ENCODE measurements at regions not wholly inside any gene's neighbourhood (a gene's known extent, or its start where the extent isn't known, plus 50 kb on each side); places are given as distances from the start of the nearest gene placed in this dataset.
"Not testable (repeated sequence)": the region's sequence is repeated elsewhere in the genome, so short reads cannot be mapped to it uniquely, and the experiment has no call there.

- DNase-seq (ENCODE audit: extremely low read depth in 1 of 2, low read depth in 1 of 2): no peak
Measured at GRCh38 chr3:72171946-72172345, 387.0 kb upstream of the PROK2 start.

GRCh38 chr3:72171463-72171881, 386.5 kb upstream of the PROK2 start:
- no peak for DNase-seq (ENCODE audit: extremely low read depth in 1 of 2, low read depth in 1 of 2)

GRCh38 chr3:72169561-72170472, 384.9 kb upstream of the PROK2 start:
- no peak for DNase-seq (ENCODE audit: extremely low read depth in 1 of 2, low read depth in 1 of 2)

GRCh38 chr3:72169120-72169519, 384.2 kb upstream of the PROK2 start:
- DNase-seq (ENCODE audit: extremely low read depth in 1 of 2, low read depth in 1 of 2): no peak

GRCh38 chr3:72165808-72166207, 380.9 kb upstream of the PROK2 start:
- no peak for DNase-seq (ENCODE audit: extremely low read depth in 1 of 2, low read depth in 1 of 2)

- no peak for DNase-seq (ENCODE audit: extremely low read depth in 1 of 2, low read depth in 1 of 2)
Measured at GRCh38 chr3:72165317-72165716, 380.4 kb upstream of the PROK2 start.

- no peak for DNase-seq (ENCODE audit: extremely low read depth in 1 of 2, low read depth in 1 of 2)
Measured at GRCh38 chr3:72164635-72164978, 379.7 kb upstream of the PROK2 start.

- no peak for DNase-seq (ENCODE audit: extremely low read depth in 1 of 2, low read depth in 1 of 2)
Measured at GRCh38 chr3:72163809-72164634, 379.1 kb upstream of the PROK2 start.

GRCh38 chr3:72162649-72163184, 377.8 kb upstream of the PROK2 start:
- DNase-seq (ENCODE audit: extremely low read depth in 1 of 2, low read depth in 1 of 2): no peak

- DNase-seq (ENCODE audit: extremely low read depth in 1 of 2, low read depth in 1 of 2): no peak
Measured at GRCh38 chr3:72161881-72162595, 377.1 kb upstream of the PROK2 start.

- DNase-seq (ENCODE audit: extremely low read depth in 1 of 2, low read depth in 1 of 2): not testable (repeated sequence)
Measured at GRCh38 chr3:72161285-72161684, 376.3 kb upstream of the PROK2 start.

GRCh38 chr3:72160351-72160750, 375.4 kb upstream of the PROK2 start:
- DNase-seq (ENCODE audit: extremely low read depth in 1 of 2, low read depth in 1 of 2): no peak

- no peak for DNase-seq (ENCODE audit: extremely low read depth in 1 of 2, low read depth in 1 of 2)
Measured at GRCh38 chr3:72159487-72159886, 374.5 kb upstream of the PROK2 start.

- no peak for DNase-seq (ENCODE audit: extremely low read depth in 1 of 2, low read depth in 1 of 2)
Measured at GRCh38 chr3:72158639-72159326, 373.8 kb upstream of the PROK2 start.

- no peak for DNase-seq (ENCODE audit: extremely low read depth in 1 of 2, low read depth in 1 of 2)
Measured at GRCh38 chr3:72157748-72158638, 373.0 kb upstream of the PROK2 start.

- no peak for DNase-seq (ENCODE audit: extremely low read depth in 1 of 2, low read depth in 1 of 2)
Measured at GRCh38 chr3:72155391-72156064, 370.6 kb upstream of the PROK2 start.

- DNase-seq (ENCODE audit: extremely low read depth in 1 of 2, low read depth in 1 of 2): no peak
Measured at GRCh38 chr3:72154391-72155335, 369.7 kb upstream of the PROK2 start.

Data from activated CD8-positive, alpha-beta memory T cell treated with anti-CD3 and anti-CD28 coated beads for 1 hour (primary cell).